GM21515 (cell line): ENCODE measurements at regions not wholly inside any gene's neighbourhood (a gene's known extent, or its start where the extent isn't known, plus 50 kb on each side); places are given as distances from the start of the nearest gene placed in this dataset.

Experiments
- ATAC-seq: cut with Tn5 transposase; IDR thresholded peaks from one replicate; pipeline ENCODE4 v1.9.1; 2021; ENCODE audit not compliant: unreplicated experiment

GRCh38 chr2:43039376-43040080, 186.9 kb downstream of the ZFP36L2 start:
- ATAC-seq = no peak

GRCh38 chr2:43038696-43039094, 187.7 kb downstream of the ZFP36L2 start:
- ATAC-seq = no peak

GRCh38 chr2:43038034-43038695, 188.2 kb downstream of the ZFP36L2 start:
- no peak for ATAC-seq

- ATAC-seq = no peak
These were observed 190.5 kb downstream of the ZFP36L2 start for GRCh38 chr2:43035922-43036321.

GRCh38 chr2:43034921-43035320, 191.5 kb downstream of the ZFP36L2 start:
- ATAC-seq = no peak

GRCh38 chr2:43034242-43034619, 192.2 kb downstream of the ZFP36L2 start:
- ATAC-seq = no peak

- no peak for ATAC-seq
These were observed 192.8 kb downstream of the ZFP36L2 start for GRCh38 chr2:43033466-43034241.

GRCh38 chr2:43033016-43033270, 193.5 kb downstream of the ZFP36L2 start:
- no peak for ATAC-seq

- no peak for ATAC-seq
These were observed 194.0 kb downstream of the ZFP36L2 start for GRCh38 chr2:43032213-43033015.

GRCh38 chr2:43031471-43032212, 194.8 kb downstream of the ZFP36L2 start:
- ATAC-seq = no peak

- no peak for ATAC-seq
These were observed 195.7 kb downstream of the ZFP36L2 start for GRCh38 chr2:43030551-43031307.

- ATAC-seq = no peak
These were observed 197.2 kb downstream of the ZFP36L2 start for GRCh38 chr2:43029186-43029585.

- ATAC-seq = no peak
These were observed 198.2 kb downstream of the ZFP36L2 start for GRCh38 chr2:43028188-43028587.

- no peak for ATAC-seq
These were observed 199.1 kb downstream of the ZFP36L2 start for GRCh38 chr2:43027097-43027873.

- no peak for ATAC-seq
These were observed 199.8 kb downstream of the ZFP36L2 start for GRCh38 chr2:43026426-43027096.

- no peak for ATAC-seq
These were observed 200.6 kb downstream of the ZFP36L2 start for GRCh38 chr2:43025709-43026295.

- ATAC-seq = no peak
These were observed 201.8 kb downstream of the ZFP36L2 start for GRCh38 chr2:43024515-43025011.
